ENCODE measurements at regions not wholly inside any gene's neighbourhood (a gene's known extent, or its start where the extent isn't known, plus 50 kb on each side); places are given as distances from the start of the nearest gene placed in this dataset.

- Histone ChIP-seq H3K79me2 (replicated peaks; ENCODE audit: insufficient read depth, low read length) (no peaks in the 10 kb centered on the region), H3K4me2 (ENCODE audit: low read length) (no peak overlapping the region), H3K4me3 (ENCODE audit: low read length) (no peak overlapping the region), H3K27me3 (ENCODE audit: insufficient read depth, low read depth, low read length) (no peaks in the 10 kb centered on the region), H3K9ac (ENCODE audit: low read length) (no peak overlapping the region), H3K27ac (ENCODE audit: low read length) (no peak overlapping the region), H3F3A (ENCODE audit: insufficient read depth, low read length, poor library complexity, severe bottlenecking) (no peaks in the 10 kb centered on the region), H4K20me1 (ENCODE audit: insufficient read depth) (no peaks in the 10 kb centered on the region), H3K9me2 (ENCODE audit: insufficient read depth, low read length) (no peaks in the 10 kb centered on the region), H3K36me3 (ENCODE audit: insufficient read depth, low read length) (no peaks in the 10 kb centered on the region), H3K9me3 (ENCODE audit: low read length) (no peaks in the 10 kb centered on the region), H2AFZ (ENCODE audit: low read depth, low read length) (no peak overlapping the region)
- no peak for TF ChIP-seq EZH2 (IDR thresholded peaks at IDR 0.05; ENCODE audit: borderline replicate concordance, insufficient read depth, low read length, poor library complexity, severe bottlenecking)
- no peak for TF ChIP-seq MXI1 (conservative IDR thresholded peaks at IDR 0.05; ENCODE audit: poor library complexity, severe bottlenecking)
- TF ChIP-seq POLR2AphosphoS5 (IDR thresholded peaks at IDR 0.05): no peak
- no peak for TF ChIP-seq CTCF (IDR thresholded peaks at IDR 0.05; ENCODE audit: poor library complexity, severe bottlenecking)
- no peak for TF ChIP-seq EP300 (conservative IDR thresholded peaks at IDR 0.05; ENCODE audit: poor library complexity, severe bottlenecking)
- no peak for TF ChIP-seq REST (IDR thresholded peaks at IDR 0.05; ENCODE audit: borderline replicate concordance)
- no peak for TF ChIP-seq RAD21 (conservative IDR thresholded peaks at IDR 0.05)
- TF ChIP-seq TAF1 (IDR thresholded peaks at IDR 0.05; ENCODE audit: low read depth): no peak
- TF ChIP-seq SMC3 (conservative IDR thresholded peaks at IDR 0.05; ENCODE audit: poor library complexity): no peak
These were observed 348.4 kb upstream of the THBS1 start for GRCh38 chr15:39232512-39232911.

- no peaks in the 10 kb centered on the region for H3K9me2 ChIP-seq (ENCODE audit: insufficient read depth, low read length)
- TF ChIP-seq RAD21 (conservative IDR thresholded peaks at IDR 0.05): no peak
- TF ChIP-seq REST (IDR thresholded peaks at IDR 0.05; ENCODE audit: borderline replicate concordance): no peak
- no peak for TF ChIP-seq EP300 (conservative IDR thresholded peaks at IDR 0.05; ENCODE audit: poor library complexity, severe bottlenecking)
- TF ChIP-seq POLR2AphosphoS5 (IDR thresholded peaks at IDR 0.05): no peak
- no peak for TF ChIP-seq SMC3 (conservative IDR thresholded peaks at IDR 0.05; ENCODE audit: poor library complexity)
- no peak for TF ChIP-seq CTCF (IDR thresholded peaks at IDR 0.05; ENCODE audit: poor library complexity, severe bottlenecking)
- no peak for TF ChIP-seq TAF1 (IDR thresholded peaks at IDR 0.05; ENCODE audit: low read depth)
- no peak for TF ChIP-seq EZH2 (IDR thresholded peaks at IDR 0.05; ENCODE audit: borderline replicate concordance, insufficient read depth, low read length, poor library complexity, severe bottlenecking)
- no peak for TF ChIP-seq MXI1 (conservative IDR thresholded peaks at IDR 0.05; ENCODE audit: poor library complexity, severe bottlenecking)
- H3K36me3 ChIP-seq (ENCODE audit: insufficient read depth, low read length): no peaks in the 10 kb centered on the region
- no peaks in the 10 kb centered on the region for H3K27me3 ChIP-seq (ENCODE audit: insufficient read depth, low read depth, low read length)
- H3K9ac ChIP-seq (ENCODE audit: low read length): no peak overlapping the region
- no peaks in the 10 kb centered on the region for H4K20me1 ChIP-seq (ENCODE audit: insufficient read depth)
- H3K9me3 ChIP-seq (ENCODE audit: low read length): no peaks in the 10 kb centered on the region
- H3F3A ChIP-seq (ENCODE audit: insufficient read depth, low read length, poor library complexity, severe bottlenecking): no peaks in the 10 kb centered on the region
- no peak overlapping the region for H3K4me2 ChIP-seq (ENCODE audit: low read length)
- no peak overlapping the region for H3K27ac ChIP-seq (ENCODE audit: low read length)
- H3K4me3 ChIP-seq (ENCODE audit: low read length): no peak overlapping the region
- no peak overlapping the region for H2AFZ ChIP-seq (ENCODE audit: low read depth, low read length)
- H3K79me2 ChIP-seq (replicated peaks; ENCODE audit: insufficient read depth, low read length): no peaks in the 10 kb centered on the region
These were observed 345.6 kb upstream of the THBS1 start for GRCh38 chr15:39235084-39235795.
